HG03196 (cell line): ENCODE measurements at regions not wholly inside any gene's neighbourhood (a gene's known extent, or its start where the extent isn't known, plus 50 kb on each side); places are given as distances from the start of the nearest gene placed in this dataset.

Source experiments
- ATAC-seq: cut with Tn5 transposase; IDR thresholded peaks from one replicate; pipeline ENCODE4 v1.9.1; 2021; ENCODE audit not compliant: unreplicated experiment

- no peak for ATAC-seq
These were observed 555.6 kb downstream of the LTN1 start for GRCh38 chr21:28437061-28437460.

GRCh38 chr21:28436286-28436932 is 556.3 kb downstream of the LTN1 start:
- ATAC-seq: no peak

- no peak for ATAC-seq
These were observed 561.0 kb downstream of the LTN1 start for GRCh38 chr21:28431527-28432200.

- no peak for ATAC-seq
These were observed 561.7 kb downstream of the LTN1 start for GRCh38 chr21:28431022-28431421.

GRCh38 chr21:28429161-28429560 is 563.5 kb downstream of the LTN1 start:
- no peak for ATAC-seq

GRCh38 chr21:28427394-28428022 is 565.2 kb downstream of the LTN1 start:
- ATAC-seq: no peak

- ATAC-seq: no peak
These were observed 566.1 kb downstream of the LTN1 start for GRCh38 chr21:28426545-28426944.

GRCh38 chr21:28423521-28424190 is 569.0 kb downstream of the LTN1 start:
- ATAC-seq: no peak

- no peak for ATAC-seq
These were observed 570.8 kb downstream of the LTN1 start for GRCh38 chr21:28421716-28422524.

GRCh38 chr21:28419811-28420210 is 572.9 kb downstream of the LTN1 start:
- no peak for ATAC-seq

- no peak for ATAC-seq
These were observed 573.8 kb downstream of the LTN1 start for GRCh38 chr21:28418726-28419514.

GRCh38 chr21:28410256-28410655 is 582.4 kb downstream of the LTN1 start:
- ATAC-seq: no peak

GRCh38 chr21:28402616-28402989 is 590.1 kb downstream of the LTN1 start:
- ATAC-seq: no peak

- no peak for ATAC-seq
These were observed 595.6 kb downstream of the LTN1 start for GRCh38 chr21:28397040-28397439.

GRCh38 chr21:28396421-28396820 is 596.3 kb downstream of the LTN1 start:
- ATAC-seq: no peak

- ATAC-seq: no peak
These were observed 599.4 kb downstream of the LTN1 start for GRCh38 chr21:28393279-28393678.

- no peak for ATAC-seq
These were observed 600.5 kb downstream of the LTN1 start for GRCh38 chr21:28391938-28392849.

GRCh38 chr21:28387220-28387619 is 605.5 kb downstream of the LTN1 start:
- ATAC-seq: no peak

- ATAC-seq: no peak
These were observed 606.8 kb downstream of the LTN1 start for GRCh38 chr21:28385845-28386244.
